COR-L47 (cell line): ENCODE measurements at regions not wholly inside any gene's neighbourhood (a gene's known extent, or its start where the extent isn't known, plus 50 kb on each side); places are given as distances from the start of the nearest gene placed in this dataset.
"Not testable (repeated sequence)": the region's sequence is repeated elsewhere in the genome, so short reads cannot be mapped to it uniquely, and the experiment has no call there.

Experiments
- DNase-seq: peaks from one replicate; lab custom pipeline; 2025; lab: John Stamatoyannopoulos, UW

GRCh38 chr21:34272321-34272720 lies 91.5 kb upstream of the KCNE2 start:
- DNase-seq = no peak

- no peak for DNase-seq
These were observed 89.8 kb upstream of the KCNE2 start for GRCh38 chr21:34274001-34274400.

- DNase-seq = no peak
These were observed 86.9 kb upstream of the KCNE2 start for GRCh38 chr21:34276711-34277425.

DNA sequence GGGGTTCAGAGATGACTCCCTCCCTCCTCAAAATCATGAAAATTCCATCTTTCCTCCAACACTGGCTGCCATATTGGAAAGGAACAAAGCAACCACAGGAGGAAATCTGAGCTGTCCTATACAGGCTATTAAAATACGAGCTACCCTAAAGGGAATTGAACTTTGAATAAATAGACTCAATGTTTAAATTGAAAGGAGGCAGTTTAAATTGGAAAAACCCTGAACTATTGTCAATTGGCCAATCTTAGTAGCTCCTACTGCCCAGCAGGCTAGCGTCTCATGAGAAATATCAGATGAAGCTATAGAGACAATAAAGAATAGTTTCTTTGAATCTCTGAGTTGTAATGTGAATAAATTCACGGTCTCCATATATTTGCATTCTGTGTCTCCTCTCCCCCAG lies 85.4 kb upstream of the KCNE2 start:
- DNase-seq = no peak

DNA sequence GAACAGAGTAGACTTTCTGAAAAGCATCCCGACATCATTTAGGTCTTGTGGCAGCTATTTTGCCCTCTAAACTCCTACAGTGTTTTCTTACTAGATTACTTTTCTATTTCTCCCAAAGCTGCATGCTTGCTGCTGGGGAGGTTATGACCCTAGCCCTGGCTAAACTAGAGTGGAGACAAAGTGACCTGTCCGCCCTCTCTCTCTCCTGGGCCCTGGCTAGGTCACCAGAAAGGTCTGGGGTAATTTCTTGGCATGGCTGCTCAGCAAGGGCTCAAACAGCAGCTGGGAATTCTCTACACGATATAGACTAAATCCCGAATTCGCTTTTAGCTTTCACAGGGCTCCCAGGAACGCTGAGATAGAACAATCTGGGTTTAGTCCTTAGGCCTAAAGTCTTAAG lies 84.5 kb upstream of the KCNE2 start:
- DNase-seq = no peak

- DNase-seq = no peak
These were observed 83.9 kb upstream of the KCNE2 start for GRCh38 chr21:34279883-34280282.

- DNase-seq = no peak
These were observed 83.4 kb upstream of the KCNE2 start for GRCh38 chr21:34280389-34280795.

DNA sequence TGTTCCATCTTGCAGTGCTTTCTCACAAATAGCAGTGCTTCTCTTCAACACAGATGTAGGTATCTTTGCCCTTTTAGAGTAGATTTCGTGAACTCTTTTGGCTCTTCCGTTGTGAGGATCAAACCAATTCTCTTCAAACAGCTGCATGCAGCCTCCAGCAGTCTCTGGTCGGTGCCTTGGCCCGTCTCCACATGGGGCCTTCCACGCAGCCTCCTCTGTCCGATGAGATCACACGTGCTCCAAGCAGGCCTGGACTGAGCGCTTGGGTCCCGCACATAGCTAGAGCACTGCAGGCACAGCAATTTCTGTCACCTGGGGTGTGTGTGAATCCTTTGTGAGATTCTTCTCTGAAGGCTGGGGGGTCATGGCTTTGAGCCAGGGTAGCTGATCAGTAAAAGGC lies 82.8 kb upstream of the KCNE2 start:
- no peak for DNase-seq

GRCh38 chr21:34282223-34282622 lies 81.6 kb upstream of the KCNE2 start:
- DNase-seq = no peak

DNA sequence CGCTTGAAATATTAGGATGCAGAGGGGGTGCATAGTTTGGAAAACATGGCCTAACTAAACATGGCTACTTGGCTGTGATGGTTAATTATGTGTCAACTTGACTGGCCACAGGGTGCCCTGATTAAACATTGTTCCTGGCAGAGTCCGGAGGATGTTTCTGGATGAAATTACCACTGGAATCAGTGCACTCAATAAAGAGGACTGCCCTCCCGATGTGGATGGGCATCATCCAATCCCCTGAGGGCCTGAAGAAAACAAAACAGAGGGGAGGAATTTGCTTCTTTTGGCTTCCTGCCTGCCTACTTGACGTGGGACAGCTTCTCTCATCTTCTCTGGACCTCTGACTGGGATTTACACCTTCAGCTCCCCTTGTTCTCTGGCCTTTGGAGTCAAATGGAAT lies 79.1 kb upstream of the KCNE2 start:
- DNase-seq = peak; percentile 51

DNA sequence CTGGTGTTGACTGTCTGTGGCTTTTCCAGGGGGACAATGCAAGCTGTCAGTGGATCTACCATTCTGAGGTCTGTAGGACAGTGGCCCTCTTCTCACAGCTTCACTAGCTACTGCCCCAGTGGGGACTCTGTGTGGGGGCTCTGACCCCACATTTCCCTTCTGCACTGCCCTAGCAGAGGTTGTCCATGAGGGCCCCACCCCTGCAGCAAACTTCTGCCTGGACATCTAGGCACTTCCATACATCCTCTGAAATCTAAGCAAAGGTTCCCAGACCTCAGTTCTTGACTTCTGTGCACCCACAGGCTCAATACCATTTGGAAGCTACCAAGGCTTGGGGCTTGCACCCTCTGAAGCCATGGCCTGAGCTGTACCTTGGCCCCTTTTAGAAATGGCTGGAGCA lies 75.8 kb upstream of the KCNE2 start:
- not testable (repeated sequence) for DNase-seq

- DNase-seq = no peak
These were observed 74.0 kb upstream of the KCNE2 start for GRCh38 chr21:34289856-34290255.

GRCh38 chr21:34296878-34297277 lies 66.9 kb upstream of the KCNE2 start:
- no peak for DNase-seq

DNA sequence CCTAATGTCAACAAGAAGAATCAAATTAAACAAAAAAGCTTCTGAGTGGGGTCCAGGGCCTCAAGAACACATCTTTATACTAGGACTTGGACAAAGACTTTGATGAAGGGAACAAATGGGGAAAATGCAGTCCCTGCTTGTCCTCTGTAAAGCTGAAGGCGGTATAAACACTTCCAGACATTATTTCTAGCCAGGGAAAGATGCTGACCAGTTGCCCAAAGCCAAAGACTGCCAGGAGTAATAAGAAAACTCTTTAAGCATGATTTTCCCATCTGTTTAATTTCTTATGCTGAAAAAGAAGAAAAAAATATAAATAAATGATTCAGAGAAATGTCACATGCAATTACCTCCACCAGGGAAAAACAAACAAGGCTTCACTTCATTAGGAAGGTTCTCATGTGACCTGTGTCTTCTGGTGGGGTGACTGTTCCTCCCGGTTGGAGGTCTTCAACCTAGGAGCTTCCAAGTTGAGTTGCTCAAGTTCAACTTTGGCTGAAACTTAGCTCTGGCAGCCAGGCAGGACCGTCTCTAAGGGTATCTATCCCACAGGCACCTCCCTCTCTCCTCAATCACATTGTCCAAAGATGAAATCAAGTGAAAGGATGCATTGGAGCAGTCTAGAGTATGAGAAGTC lies 65.2 kb upstream of the KCNE2 start:
- no peak for DNase-seq

DNA sequence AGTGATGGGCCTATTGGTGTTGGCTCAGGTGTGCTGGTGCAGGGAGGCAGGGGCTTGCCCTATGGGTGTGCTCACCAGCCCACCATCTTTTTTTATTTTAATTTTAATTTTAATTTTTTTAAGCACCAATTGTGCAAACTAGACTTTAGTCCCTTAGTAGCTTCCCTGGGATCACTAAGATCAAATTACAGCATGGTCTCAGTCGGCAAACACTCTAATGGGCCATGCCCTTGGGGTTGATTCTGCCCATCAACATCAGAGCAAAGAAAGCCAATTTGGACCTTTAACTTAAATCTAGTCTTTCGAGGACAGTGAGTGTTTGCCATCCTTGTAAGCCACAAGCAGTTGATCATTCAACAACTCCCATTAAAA lies 64.7 kb upstream of the KCNE2 start:
- no peak for DNase-seq

GRCh38 chr21:34302521-34302920 lies 61.3 kb upstream of the KCNE2 start:
- DNase-seq = no peak

GRCh38 chr21:34305605-34306604 lies 57.9 kb upstream of the KCNE2 start:
- DNase-seq = no peak

GRCh38 chr21:34307991-34308532 lies 55.7 kb upstream of the KCNE2 start:
- no peak for DNase-seq

GRCh38 chr21:34311561-34312330 lies 52.1 kb upstream of the KCNE2 start:
- no peak for DNase-seq

DNA sequence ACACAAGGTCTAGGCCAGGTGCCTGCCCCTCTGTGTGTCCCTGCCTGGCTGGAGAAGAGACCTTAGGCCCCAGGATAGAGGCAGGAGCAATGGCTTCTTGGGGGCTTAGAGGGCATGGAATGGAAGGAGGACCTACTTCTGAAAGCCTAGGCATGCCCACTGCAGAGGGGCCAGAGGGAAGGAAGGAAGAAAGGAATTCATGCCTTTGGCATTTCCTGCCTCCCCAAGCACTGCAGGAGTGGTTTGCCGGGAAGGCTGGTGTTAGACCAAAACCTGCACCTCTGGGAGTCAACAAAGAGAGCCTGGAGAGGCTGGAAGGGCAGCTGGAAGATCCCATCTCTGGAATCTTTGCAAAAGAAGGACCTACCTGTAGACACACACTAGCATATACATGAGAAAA lies 50.7 kb upstream of the KCNE2 start:
- DNase-seq = no peak
